ENCODE measurements at regions not wholly inside any gene's neighbourhood (a gene's known extent, or its start where the extent isn't known, plus 50 kb on each side); places are given as distances from the start of the nearest gene placed in this dataset.

- no peak overlapping the region for H3K4me3 ChIP-seq (ENCODE audit: extremely low read depth in 1 of 4, insufficient read depth in 2 of 4, low read depth in 3 of 4, low read length in 4 of 4)
- no peaks in the 10 kb centered on the region for H3K36me3 ChIP-seq (ENCODE audit: control insufficient read depth in 2 of 4, insufficient read depth in 4 of 4, low read length in 3 of 4)
- no peak overlapping the region for H2AFZ ChIP-seq (ENCODE audit: low read length)
- no peak overlapping the region for H2BK15ac ChIP-seq (ENCODE audit: low read length)
- CTCF ChIA-PET (ENCODE audit: partially characterized antibody), result interaction anchor here (0.9 to 3.1 kb wide), 4 partner anchors 14 to 374 kb away, joined by 3 to 13 read pairs (median 6); no protein-coding TSS in a partner anchor
- H2BK120ac ChIP-seq (replicated peaks; ENCODE audit: low read depth, low read length), result no peak overlapping the region
- H3K79me1 ChIP-seq (ENCODE audit: low read depth, low read length), result no peaks in the 10 kb centered on the region
- H4K8ac ChIP-seq (ENCODE audit: extremely low read depth, insufficient read depth, low read length), result no peak overlapping the region
- no peaks in the 10 kb centered on the region for H4K20me1 ChIP-seq (replicated peaks in 1 of 2; ENCODE audit: control insufficient read depth in 1 of 2, insufficient read depth in 2 of 2, low read length in 2 of 2)
- no peak overlapping the region for H3K9ac ChIP-seq (replicated peaks in 1 of 4; ENCODE audit: extremely low read depth in 1 of 4, low read depth in 3 of 4, low read length in 3 of 4)
- no peaks in the 10 kb centered on the region for H3K4me1 ChIP-seq (replicated peaks in 1 of 4; ENCODE audit: control insufficient read depth in 3 of 4, insufficient read depth in 4 of 4, low read length in 3 of 4)
- H4K5ac ChIP-seq (ENCODE audit: insufficient read length, low read depth, low read length), result no peak overlapping the region
- no peak overlapping the region for H3K27ac ChIP-seq (ENCODE audit: low read depth, low read length)
- no peak overlapping the region for H3K23ac ChIP-seq (ENCODE audit: insufficient read length)
- FAIRE-seq (no peak), DNase-seq (ENCODE audit: low read depth in 1 of 2, low spot score in 2 of 2) (no peak)
- 85% methylated on average over 7 of the region's 7 CpGs; no CpG with 5 or more reads in 1 of the 2 experiments for WGBS, 2 experiments (ENCODE audit: extremely low coverage in 1 of 2, insufficient coverage in 1 of 2, insufficient read length in 1 of 2, insufficient replicate concordance in 2 of 2, low coverage in 1 of 2, low lambda C conversion rate in 2 of 2, missing lambda C conversion rate in 1 of 2)
- no peak overlapping the region for H3K14ac ChIP-seq (ENCODE audit: insufficient read length)
- TF ChIP-seq RNF2 (IDR thresholded peaks at IDR 0.05; ENCODE audit: borderline replicate concordance, low read depth, low read length, missing control alignments, poor library complexity, severe bottlenecking), result no peak
- TF ChIP-seq TAF1 (IDR thresholded peaks at IDR 0.05; ENCODE audit: low read depth, low read length), result no peak
- TF ChIP-seq CHD1 (IDR thresholded peaks at IDR 0.05; ENCODE audit: low read depth, low read length), result no peak
- TF ChIP-seq SRF (IDR thresholded peaks at IDR 0.05; ENCODE audit: low read depth, low read length), result no peak
- no peak for TF ChIP-seq USF2 (IDR thresholded peaks at IDR 0.05; ENCODE audit: low read length)
- no peak for TF ChIP-seq SIX5 (IDR thresholded peaks at IDR 0.05; ENCODE audit: low read depth, low read length)
- TF ChIP-seq NRF1 (IDR thresholded peaks at IDR 0.05; ENCODE audit: low read depth, low read length), result no peak
- no peak for TF ChIP-seq PHF8 (conservative IDR thresholded peaks at IDR 0.05; ENCODE audit: low read depth, low read length)
- no peak for TF ChIP-seq TBP (IDR thresholded peaks at IDR 0.05; ENCODE audit: low read depth, low read length)
- H3K23me2 ChIP-seq (ENCODE audit: low read depth, low read length), result no peaks in the 10 kb centered on the region
- no peak overlapping the region for H3K4ac ChIP-seq (replicated peaks; ENCODE audit: insufficient read length, low read depth, low read length)
- H2BK20ac ChIP-seq (ENCODE audit: low read length), result no peak overlapping the region
- POLR2A ChIA-PET (ENCODE audit: partially characterized antibody), result no interaction called here
- no peak overlapping the region for H2AK5ac ChIP-seq (ENCODE audit: low read depth, low read length)
- H3K9me3 ChIP-seq (ENCODE audit: insufficient read depth in 2 of 2, low read depth in 1 of 2, low read length in 1 of 2), result no peaks in the 10 kb centered on the region
- H2BK12ac ChIP-seq (ENCODE audit: low read depth, low read length), result no peak overlapping the region
- no peak overlapping the region for H4K91ac ChIP-seq (replicated peaks; ENCODE audit: insufficient read length, low read length)
- H3K79me2 ChIP-seq (ENCODE audit: control insufficient read depth in 1 of 2, insufficient read depth in 2 of 2, low read length in 2 of 2), result no peaks in the 10 kb centered on the region
- no peaks in the 10 kb centered on the region; a peak in 1 of 7 replicates for H3K27me3 ChIP-seq (replicated peaks in 1 of 4; ENCODE audit: control insufficient read depth in 3 of 4, extremely low read depth in 1 of 4, insufficient read depth in 3 of 4, low read length in 3 of 4)
- H3K18ac ChIP-seq (ENCODE audit: extremely low read depth, low read length), result no peak overlapping the region
- H3K56ac ChIP-seq (replicated peaks; ENCODE audit: insufficient read length, low read depth, low read length), result no peak overlapping the region
- no peak overlapping the region for H3K4me2 ChIP-seq (ENCODE audit: insufficient read depth in 1 of 2, low read depth in 2 of 2, low read length in 2 of 2)
- no peak overlapping the region for H2BK5ac ChIP-seq (ENCODE audit: low read depth, low read length)
Measured at GRCh38 chr13:26999499-26999898, 172.1 kb downstream of the USP12 start.

Data from H1 (cell line).